Endothelial cell of umbilical vein (primary cell): ENCODE measurements at regions not wholly inside any gene's neighbourhood (a gene's known extent, or its start where the extent isn't known, plus 50 kb on each side); places are given as distances from the start of the nearest gene placed in this dataset.

Experiments
- BruUV-seq: library from RNA; stranded (reverse); fragments of 400-500 nt; replicated peaks from 2 replicates; lab custom pipeline; 2021; lab: Mats Ljungman, UMichigan
- CTCF ChIA-PET: fragments of 300-600, 350-600 bp; sonication (Branson Sonifier 250); formaldehyde crosslinking; loops from one replicate; lab custom pipeline; 2021; ENCODE audit warnings: antibody characterized with exemption, inconsistent platforms; lab: Charles Lee
- POLR2A ChIA-PET: fragments of 300-600, 350-600 bp; sonication (Branson Sonifier 250); formaldehyde crosslinking; loops from one replicate; lab custom pipeline; 2021; ENCODE audit warnings: antibody characterized with exemption, inconsistent platforms; lab: Charles Lee
- DNase-seq: peaks from one replicate; pipeline ENCODE4 v3.0.0-alpha.2; 2011; ENCODE audit warnings: low read depth, low spot score
- FAIRE-seq: peaks from 2 replicates; lab custom pipeline; 2011; peaks lifted over from hg19 to GRCh38; lab: Jason Lieb, UNC
- H2AFZ ChIP-seq: 2 replicates; pipeline ENCODE4 v1.6.0; 2012; ENCODE audit warnings: low read depth, low read length, control low read depth, inconsistent platforms
- H3K27ac ChIP-seq: 2 replicates; pipeline ENCODE4 v1.5.1; 2011; ENCODE audit warnings: low read depth, mild to moderate bottlenecking, control low read depth, low read length, moderate library complexity; ENCODE audit not compliant: insufficient read depth
- H3K27me3 ChIP-seq, 2 experiments: 2 replicates each; pipeline versions ENCODE4 v1.6.0 to v1.6.1; 2011; ENCODE audit warnings: low read length in 2 of 2, mixed read lengths in 1 of 2; ENCODE audit not compliant: control insufficient read depth in 2 of 2, insufficient read depth in 2 of 2
- H3K36me3 ChIP-seq, 2 experiments: 2 replicates in 1 of 2; 3 replicates in 1 of 2; pipeline ENCODE4 v1.5.1; 2011; ENCODE audit warnings: low read length in 2 of 2, mild to moderate bottlenecking in 1 of 2, moderate library complexity in 1 of 2; ENCODE audit not compliant: control insufficient read depth in 2 of 2, insufficient read depth in 2 of 2; ENCODE audit errors: extremely low read depth in 1 of 2
- H3K4me1 ChIP-seq: 3 replicates; pipeline ENCODE4 v1.5.1; 2011; ENCODE audit warnings: mild to moderate bottlenecking, low read length; ENCODE audit not compliant: control insufficient read depth, insufficient read depth; ENCODE audit errors: extremely low read depth
- H3K4me2 ChIP-seq: 2 replicates; pipeline ENCODE4 v1.6.1; 2011; ENCODE audit warnings: low read length, control low read depth, mixed read lengths; ENCODE audit not compliant: insufficient read depth
- H3K4me3 ChIP-seq, 3 experiments: fragments of 200-600 bp in 1 of 3; sonication (generic), shearing (Covaris generic) in 1 of 3; replicated peaks in 1 of 3; 2 replicates each; pipeline ENCODE4 v1.5.1; 2011 to 2016; ENCODE audit warnings: control low read depth in 3 of 3, low read length in 3 of 3, mild to moderate bottlenecking in 2 of 3, inconsistent platforms in 1 of 3, low read depth in 1 of 3, moderate library complexity in 1 of 3; ENCODE audit not compliant: insufficient read depth in 1 of 3
- H3K79me2 ChIP-seq: 2 replicates; pipeline ENCODE4 v1.6.0; 2012; ENCODE audit warnings: low read length, inconsistent platforms; ENCODE audit not compliant: control insufficient read depth, insufficient read depth
- H3K9ac ChIP-seq: replicated peaks from 2 replicates; pipeline ENCODE3; 2011; ENCODE audit warnings: low read length, control low read depth; ENCODE audit not compliant: insufficient read depth; ENCODE audit errors: extremely low read depth
- H3K9me1 ChIP-seq: replicated peaks from 3 replicates; pipeline ENCODE4 v1.6.0; 2011; ENCODE audit warnings: mild to moderate bottlenecking, low read length; ENCODE audit not compliant: control insufficient read depth, insufficient read depth; ENCODE audit errors: extremely low read depth
- H3K9me3 ChIP-seq: replicated peaks from 2 replicates; pipeline ENCODE4 v1.5.1; 2012; ENCODE audit warnings: low read length, inconsistent platforms; ENCODE audit not compliant: control insufficient read depth, insufficient read depth
- H4K20me1 ChIP-seq: replicated peaks from 2 replicates; pipeline ENCODE3; 2011; ENCODE audit warnings: mild to moderate bottlenecking, low read length; ENCODE audit not compliant: control insufficient read depth, insufficient read depth; ENCODE audit errors: extremely low read depth
- EZH2 ChIP-seq: IDR thresholded peaks from 2 replicates; pipeline ENCODE4 v1.6.1; 2012; ENCODE audit warnings: borderline replicate concordance, low read depth, mild to moderate bottlenecking, moderate library complexity, low read length, inconsistent platforms; ENCODE audit not compliant: severe bottlenecking
- GATA2 ChIP-seq: IDR thresholded peaks from 2 replicates; pipeline ENCODE4 v1.7.0; 2011; ENCODE audit warnings: low read depth, mild to moderate bottlenecking, moderate library complexity, mixed read lengths, low read length; ENCODE audit not compliant: insufficient read length, insufficient read depth
- POLR2AphosphoS5 ChIP-seq: IDR thresholded peaks from 2 replicates; pipeline ENCODE4 v1.6.1; 2012; ENCODE audit warnings: low read depth, mild to moderate bottlenecking, control low read depth, low read length, moderate library complexity; ENCODE audit not compliant: insufficient read depth
- dilution Hi-C: fragments of 300-500 bp; cut with MboI; formaldehyde crosslinking; loops from one replicate; pipeline ENCODE4 v1.15.0; 2019; ENCODE audit warnings: low sequenced_read_pairs; ENCODE audit not compliant: extremely low pct_ligation_motif_present
- intact Hi-C: fragments of 100-400 bp; cut with micrococcal nuclease; formaldehyde crosslinking; loops from one replicate; pipeline ENCODE4 v1.10.0; 2022
- TF ChIP-seq, protein P1 (sequence below): IDR thresholded peaks from 2 replicates; pipeline ENCODE4 v1.6.1; 2011; ENCODE audit not compliant: insufficient read depth, insufficient read length

GRCh38 chr19:30930941-30931706 lies 418.1 kb downstream of the TSHZ3 start:
- no peak overlapping the region for H3K27ac ChIP-seq
- dilution Hi-C loops (no loop called here), intact Hi-C loops (no loop called here)
- H4K20me1 ChIP-seq: no peaks in the 10 kb centered on the region
- H3K4me3 ChIP-seq: no peak overlapping the region
- no peaks in the 10 kb centered on the region for H3K27me3 ChIP-seq
- no TSS peak for BruUV-seq
- no peaks in the 10 kb centered on the region for H3K36me3 ChIP-seq
- peaks cover 10% of the 10 kb centered on the region for H3K9me3 ChIP-seq
- FAIRE-seq (no peak), DNase-seq (no peak)
- TF ChIP-seq POLR2AphosphoS5: no peak
- TF ChIP-seq EZH2: no peak
- TF ChIP-seq GATA2: no peak
- TF ChIP-seq, protein P1, sequence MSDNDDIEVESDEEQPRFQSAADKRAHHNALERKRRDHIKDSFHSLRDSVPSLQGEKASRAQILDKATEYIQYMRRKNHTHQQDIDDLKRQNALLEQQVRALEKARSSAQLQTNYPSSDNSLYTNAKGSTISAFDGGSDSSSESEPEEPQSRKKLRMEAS: no peak
- no peaks in the 10 kb centered on the region for H3K79me2 ChIP-seq
- H3K9me1 ChIP-seq: no peaks in the 10 kb centered on the region
- ChIA-PET CTCF (no interaction called here), POLR2A (no interaction called here)
- H2AFZ ChIP-seq: no peak overlapping the region
- H3K9ac ChIP-seq: no peak overlapping the region
- no peak overlapping the region for H3K4me2 ChIP-seq
- H3K4me1 ChIP-seq: no peaks in the 10 kb centered on the region

DNA sequence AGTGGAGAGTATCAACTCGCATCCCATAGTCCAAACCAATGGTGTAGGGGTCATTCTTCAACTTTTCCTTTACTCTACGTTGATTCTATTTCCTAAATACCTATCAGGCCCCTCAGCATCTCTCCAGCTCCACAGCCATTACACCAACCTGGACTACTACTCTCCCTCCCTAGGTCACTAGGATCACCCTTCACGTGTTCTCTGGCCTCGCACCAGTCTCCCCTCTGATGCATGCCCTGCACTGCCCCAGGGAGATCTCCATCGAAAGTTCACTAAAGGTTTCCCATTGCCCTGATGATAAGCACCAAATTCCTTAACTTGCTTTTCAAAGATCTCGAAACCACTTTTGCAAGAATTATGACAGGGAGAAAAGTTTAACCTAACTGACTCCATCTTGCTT lies 421.5 kb downstream of the TSHZ3 start:
- intact Hi-C loops: no loop called here
- H3K4me1 ChIP-seq: no peaks in the 10 kb centered on the region
- BruUV-seq: no TSS peak
- H3K4me3 ChIP-seq: no peak overlapping the region
- H3K79me2 ChIP-seq: no peaks in the 10 kb centered on the region
- no peak overlapping the region for H3K27ac ChIP-seq
- CTCF ChIA-PET: no interaction called here
- H3K9ac ChIP-seq: no peak overlapping the region
- H3K9me1 ChIP-seq: no peaks in the 10 kb centered on the region
- no peak for DNase-seq
- TF ChIP-seq, protein P1: no peak
- no peak for TF ChIP-seq GATA2
- dilution Hi-C loops: no loop called here
- H3K36me3 ChIP-seq: no peaks in the 10 kb centered on the region
- no peaks in the 10 kb centered on the region for H4K20me1 ChIP-seq
- no peaks in the 10 kb centered on the region for H3K27me3 ChIP-seq
- POLR2A ChIA-PET: no interaction called here
- no peak overlapping the region for H2AFZ ChIP-seq
- H3K9me3 ChIP-seq: peaks cover 9% of the 10 kb centered on the region
- FAIRE-seq: no peak
- no peak overlapping the region for H3K4me2 ChIP-seq
